GM21576 (cell line): ENCODE measurements at regions not wholly inside any gene's neighbourhood (a gene's known extent, or its start where the extent isn't known, plus 50 kb on each side); places are given as distances from the start of the nearest gene placed in this dataset.
A peak's percentile ranks its signal among the peaks of the same experiment; 100 is the strongest.
"Not testable (repeated sequence)": the region's sequence is repeated elsewhere in the genome, so short reads cannot be mapped to it uniquely, and the experiment has no call there.

Experiments used
- ATAC-seq: cut with Tn5 transposase; IDR thresholded peaks from one replicate; pipeline ENCODE4 v1.9.1; 2021; ENCODE audit warnings: mild to moderate bottlenecking, moderate library complexity; ENCODE audit not compliant: unreplicated experiment

DNA sequence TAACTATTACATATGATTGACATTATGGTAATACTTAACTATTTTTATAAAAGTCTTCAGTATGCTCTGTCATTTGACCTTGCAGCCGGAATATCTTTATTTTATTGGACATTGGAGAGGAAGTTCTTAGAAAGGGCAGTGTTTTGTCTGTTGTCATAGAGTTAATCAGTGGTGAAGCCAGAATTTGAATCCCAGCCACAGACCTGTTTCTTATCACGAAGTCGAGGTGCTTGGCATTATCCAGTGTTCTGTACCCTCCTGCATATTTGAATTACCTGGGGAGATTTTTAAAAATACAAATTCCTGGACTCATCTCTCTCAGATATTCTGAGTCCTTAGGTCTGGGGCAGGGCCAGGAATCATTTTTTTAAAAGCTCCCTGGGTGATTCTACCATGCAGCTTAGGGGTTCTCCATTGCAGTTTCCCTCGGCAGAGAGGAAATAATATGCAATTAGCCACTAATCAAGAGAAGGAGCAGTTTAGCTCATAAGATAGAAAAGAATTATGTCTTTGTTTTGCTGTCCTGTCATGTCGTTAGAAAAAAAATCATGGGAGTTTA is 195.6 kb upstream of the CFAP20DC start:
- ATAC-seq, result no peak

DNA sequence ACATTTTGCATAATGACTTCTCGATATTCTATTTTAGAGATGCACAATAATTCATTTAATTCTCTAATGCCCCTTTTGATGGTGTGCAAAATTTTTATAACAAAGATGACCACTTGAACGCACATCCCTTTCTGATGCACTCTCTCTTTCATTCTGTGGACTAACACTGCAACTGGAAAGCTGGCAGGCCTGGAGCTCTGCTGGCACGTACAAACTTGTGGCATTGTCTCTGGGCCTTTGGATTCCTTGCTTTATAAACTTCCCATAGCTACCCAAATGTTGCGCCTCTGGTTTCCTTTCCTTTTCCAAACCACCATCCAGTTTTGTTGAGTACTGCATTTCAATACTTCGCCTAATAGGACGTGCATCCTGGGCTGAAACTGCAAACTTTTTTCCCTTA is 194.5 kb upstream of the CFAP20DC start:
- ATAC-seq, result no peak

DNA sequence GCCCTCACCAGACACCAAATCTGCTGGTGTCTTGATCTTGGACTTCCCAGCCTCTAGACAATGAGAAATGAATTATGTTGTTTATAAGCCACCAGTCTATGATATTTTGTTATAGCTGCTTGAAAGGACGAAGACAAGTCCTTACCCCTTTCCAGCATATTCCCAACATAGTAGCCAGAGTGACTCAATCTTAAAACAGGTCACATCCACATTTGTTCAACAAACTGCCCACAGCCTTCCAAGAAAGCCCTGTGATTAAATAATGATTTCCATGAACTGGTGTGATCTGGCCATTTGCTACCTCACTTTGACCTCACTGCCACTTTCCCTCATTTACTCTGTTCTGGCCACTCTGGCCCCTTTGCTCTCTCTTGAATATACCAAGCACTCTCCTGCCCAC is 193.7 kb upstream of the CFAP20DC start:
- no peak for ATAC-seq

DNA sequence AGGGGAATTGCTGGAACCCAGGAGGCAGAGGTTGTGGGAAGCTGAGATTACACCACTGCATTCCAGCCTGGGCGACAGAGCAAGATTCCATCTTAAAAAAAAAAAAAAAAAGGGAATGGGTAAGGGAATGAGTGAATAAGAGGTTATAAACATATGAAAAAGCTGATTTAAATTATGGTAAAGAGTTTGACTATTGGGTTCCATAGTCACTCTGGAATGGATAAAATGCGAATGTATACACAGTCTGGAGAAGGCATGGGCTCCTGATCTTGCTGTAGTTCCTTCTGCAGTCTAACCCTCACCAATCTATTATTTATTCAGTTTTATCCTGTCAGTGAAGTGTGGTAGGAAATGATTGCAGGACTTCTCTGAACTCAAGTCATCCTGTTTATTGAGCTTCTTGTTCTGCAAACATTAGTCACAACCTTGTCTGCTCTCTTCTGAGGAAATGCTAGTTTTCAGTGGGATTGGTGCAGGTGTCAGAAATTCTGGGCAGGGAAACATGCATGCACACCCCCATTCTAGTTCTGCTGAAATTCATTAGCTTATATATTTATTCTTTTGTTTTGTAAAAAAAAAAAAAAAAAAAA is 190.9 kb upstream of the CFAP20DC start:
- ATAC-seq, result no peak

DNA sequence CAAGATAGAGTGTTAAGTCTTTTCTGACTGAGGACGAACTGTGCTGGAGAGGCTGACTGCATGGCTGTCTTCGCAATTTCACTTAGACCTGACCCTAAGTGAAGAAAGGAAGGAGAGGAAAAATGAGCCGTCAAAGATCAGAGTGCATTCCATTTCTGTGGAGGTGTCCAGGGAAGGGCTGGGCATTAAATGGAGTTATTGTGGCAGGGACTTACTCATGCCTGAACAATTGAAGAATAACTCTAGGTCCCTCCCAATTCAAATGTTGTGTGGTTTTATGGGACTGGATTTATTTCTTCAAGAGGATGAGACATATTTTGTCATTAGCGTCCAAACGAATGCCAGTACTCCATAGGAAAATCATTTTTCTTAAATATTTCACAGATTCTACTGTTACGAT is 187.3 kb upstream of the CFAP20DC start:
- ATAC-seq, result no peak

GRCh38 chr3:59235634-59236012 is 185.8 kb upstream of the CFAP20DC start:
- no peak for ATAC-seq

DNA sequence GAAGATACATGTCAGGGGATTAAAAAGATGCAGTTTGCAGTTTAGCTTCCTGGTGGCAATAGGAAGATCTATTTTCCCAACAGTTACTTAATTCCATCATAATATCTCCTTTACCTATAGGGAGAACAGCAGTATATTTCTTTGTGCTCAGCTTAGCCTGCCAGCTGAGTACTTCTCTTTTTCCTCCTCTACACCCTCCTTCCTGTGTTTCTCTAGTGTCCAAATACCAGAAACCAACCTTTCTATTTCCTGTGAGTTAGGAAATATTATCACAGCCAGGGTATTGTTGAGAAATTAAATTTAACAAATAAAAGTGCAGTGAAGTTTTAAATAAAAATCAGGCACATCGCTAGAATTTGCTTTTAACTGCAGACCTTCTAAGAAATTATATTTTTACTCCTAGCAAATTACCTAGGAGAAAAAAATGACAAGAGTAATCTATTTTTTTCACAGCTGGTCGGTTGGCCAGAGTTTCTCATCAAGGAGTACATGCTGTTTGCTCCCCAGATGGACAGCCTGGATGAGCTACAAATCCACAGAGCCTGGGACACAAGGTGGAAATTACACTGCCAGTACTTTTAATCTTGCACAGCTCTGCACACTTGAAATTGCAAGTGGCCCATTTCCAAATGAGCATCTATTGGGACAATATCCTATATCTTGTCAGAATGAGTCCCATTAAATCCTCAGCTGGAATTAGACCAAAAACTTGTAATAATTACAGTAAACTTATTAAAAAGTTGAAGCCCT is 185.2 kb upstream of the CFAP20DC start:
- ATAC-seq, result no peak

GRCh38 chr3:59230379-59230778 is 180.6 kb upstream of the CFAP20DC start:
- not testable (repeated sequence) for ATAC-seq

DNA sequence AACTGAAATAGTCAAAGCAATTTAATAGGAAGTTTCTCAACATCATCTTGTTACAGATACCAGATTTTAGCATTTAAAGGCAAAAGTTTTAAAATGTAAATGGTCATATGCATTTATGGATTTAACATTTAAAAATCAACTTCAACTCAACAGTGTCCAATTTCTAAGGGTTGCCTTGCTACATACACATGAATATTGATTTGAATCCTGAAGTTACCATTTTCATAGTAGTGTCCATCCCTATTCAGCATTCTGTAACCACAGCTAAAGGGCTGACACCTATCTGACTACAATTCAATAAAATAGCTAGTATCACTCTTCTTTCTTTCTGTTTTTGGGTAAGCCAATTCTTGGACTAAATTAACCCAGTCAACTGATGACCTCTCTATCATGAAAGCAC is 164.0 kb upstream of the CFAP20DC start:
- no peak for ATAC-seq

DNA sequence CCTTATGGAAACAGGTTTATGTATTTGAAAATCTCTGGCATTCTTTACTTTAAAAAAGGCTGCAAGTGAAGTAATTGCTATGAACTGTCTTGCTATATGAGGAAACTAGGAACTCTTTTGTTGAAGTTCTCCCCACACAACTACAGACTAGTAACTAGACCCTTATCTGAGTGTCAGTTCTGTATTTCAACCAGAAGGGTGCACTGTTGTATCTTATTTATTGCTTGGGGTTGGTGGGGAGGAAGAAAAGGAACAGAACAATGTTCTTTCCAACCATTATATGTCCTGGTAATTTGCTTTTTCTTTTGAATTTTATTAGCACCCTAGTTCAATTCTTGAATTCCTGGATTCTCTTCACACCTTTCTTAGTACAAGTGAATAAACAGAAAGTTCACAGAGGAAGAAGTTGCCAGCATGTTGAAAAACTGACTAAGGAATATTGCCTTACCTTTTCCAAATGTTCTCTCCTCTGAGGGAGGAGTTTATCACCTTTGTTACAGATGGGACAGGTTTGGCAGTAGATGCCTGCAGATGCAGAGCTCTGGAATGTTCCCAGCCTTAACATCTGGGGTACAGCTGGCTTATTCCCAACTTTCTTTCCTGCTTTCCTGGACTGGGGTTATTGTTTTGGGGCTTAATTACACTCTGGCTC is 162.4 kb upstream of the CFAP20DC start:
- peak; percentile 82 for ATAC-seq

- no peak for ATAC-seq
Measured at GRCh38 chr3:59210260-59210659, 160.4 kb upstream of the CFAP20DC start.

- no peak for ATAC-seq
Measured at GRCh38 chr3:59192473-59192872, 142.6 kb upstream of the CFAP20DC start.

- no peak for ATAC-seq
Measured at GRCh38 chr3:59191651-59192050, 141.8 kb upstream of the CFAP20DC start.

GRCh38 chr3:59189939-59190338 is 140.1 kb upstream of the CFAP20DC start:
- no peak for ATAC-seq

GRCh38 chr3:59189526-59189925 is 139.7 kb upstream of the CFAP20DC start:
- no peak for ATAC-seq

DNA sequence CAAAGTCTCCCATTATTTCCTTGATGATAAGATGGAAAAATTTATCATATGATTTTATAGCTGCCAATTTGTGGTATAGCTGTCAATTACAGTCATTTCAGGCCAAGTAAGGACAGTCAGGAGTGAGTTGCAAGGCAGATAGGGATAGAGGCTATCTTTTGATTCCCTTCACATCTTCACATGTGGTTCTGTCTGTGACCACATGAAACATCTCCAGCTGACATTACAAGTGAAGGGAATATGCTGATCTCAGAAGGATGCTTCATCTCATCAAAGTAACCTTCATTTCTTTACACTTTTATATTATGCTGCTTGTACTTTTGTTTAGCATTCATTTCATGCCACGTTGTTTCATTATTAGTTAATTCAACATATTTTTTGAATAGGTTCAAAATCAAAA is 136.9 kb upstream of the CFAP20DC start:
- no peak for ATAC-seq

- ATAC-seq, result no peak
Measured at GRCh38 chr3:59185591-59186369, 136.0 kb upstream of the CFAP20DC start.

DNA sequence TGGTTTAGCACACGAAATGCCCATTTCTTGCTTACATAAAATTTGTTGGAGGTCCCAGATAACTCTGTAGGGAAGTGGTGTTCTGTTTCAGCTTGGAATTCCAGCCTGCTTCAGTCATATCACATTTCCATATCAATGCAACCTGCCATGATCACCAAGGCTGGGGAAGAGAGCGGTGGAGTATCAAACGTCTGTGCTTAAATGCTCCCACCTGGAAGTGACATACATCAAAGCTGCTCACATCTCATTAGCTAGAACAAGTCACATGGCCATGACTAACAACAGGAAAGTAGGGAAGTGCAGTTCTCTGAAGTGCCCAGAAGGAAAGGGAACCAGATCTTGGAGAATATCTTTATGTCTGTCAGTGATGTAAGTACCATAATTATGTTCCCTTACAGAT is 130.2 kb upstream of the CFAP20DC start:
- ATAC-seq, result no peak

DNA sequence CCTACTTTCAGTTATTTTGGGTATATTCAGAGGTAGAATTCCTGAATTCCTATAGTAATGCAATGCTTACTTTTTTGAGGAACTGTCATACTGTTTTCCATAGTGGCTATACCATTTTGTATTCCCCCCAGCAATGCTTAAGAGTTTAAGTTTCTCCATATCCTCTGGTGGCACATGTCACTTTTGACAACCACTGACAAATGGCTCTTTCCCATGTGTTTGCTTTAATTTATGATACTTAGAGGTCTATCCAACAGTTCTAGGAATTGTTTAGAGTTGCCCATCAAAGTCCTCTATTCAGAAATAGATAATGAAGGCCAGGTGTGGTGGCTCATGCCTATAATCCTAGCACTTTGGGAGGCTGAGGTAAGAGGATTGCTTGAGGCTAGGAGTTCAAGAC is 128.9 kb upstream of the CFAP20DC start:
- no peak for ATAC-seq

DNA sequence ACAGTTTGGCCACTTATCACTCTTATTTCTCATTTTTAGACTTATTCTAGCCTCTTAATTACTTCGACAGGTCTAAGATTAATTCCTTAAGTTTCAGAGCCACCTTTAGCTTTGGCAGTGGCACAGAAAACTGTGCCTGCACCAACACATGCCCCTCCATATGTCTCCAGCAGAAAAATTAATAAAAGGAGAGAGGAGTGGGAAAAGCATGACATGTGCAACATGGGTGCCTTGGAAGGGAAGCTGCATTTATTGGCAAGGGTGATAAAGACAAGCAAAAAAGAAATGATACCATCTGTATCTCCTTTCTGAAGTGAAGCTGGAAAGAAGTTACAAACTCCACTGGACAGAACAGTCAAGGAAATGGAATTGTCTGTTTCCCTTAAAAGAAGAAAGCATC is 121.7 kb upstream of the CFAP20DC start:
- no peak for ATAC-seq

- ATAC-seq, result not testable (repeated sequence)
Measured at GRCh38 chr3:59170166-59170565, 120.3 kb upstream of the CFAP20DC start.
